HepG2 (cell line): ENCODE measurements at regions not wholly inside any gene's neighbourhood (a gene's known extent, or its start where the extent isn't known, plus 50 kb on each side); places are given as distances from the start of the nearest gene placed in this dataset.

Experiments used
- CREM ChIP-seq, 2 experiments: sonication (generic) in 1 of 2; formaldehyde crosslinking in 1 of 2; IDR thresholded peaks; 2 replicates each; pipeline versions ENCODE4 v1.4.0 to v1.6.1; 2016 to 2020; ENCODE audit warnings: antibody characterized with exemption in 1 of 2, mild to moderate bottlenecking in 1 of 2, missing genetic modification reagents in 1 of 2
- ELF1 ChIP-seq: sonication (generic); formaldehyde crosslinking; IDR thresholded peaks from 2 replicates; pipeline ENCODE4 v1.4.0; 2020; ENCODE audit warnings: missing genetic modification reagents
- GZF1 ChIP-seq: sonication (generic); formaldehyde crosslinking; IDR thresholded peaks from 2 replicates; pipeline ENCODE4 v1.5.1; 2020; ENCODE audit warnings: mild to moderate bottlenecking, missing genetic modification reagents
- HHEX ChIP-seq: IDR thresholded peaks from 2 replicates; pipeline ENCODE4 v1.6.1; 2016; ENCODE audit warnings: control low read depth
- HOXA7 ChIP-seq: sonication (generic); formaldehyde crosslinking; IDR thresholded peaks from 2 replicates; pipeline ENCODE4 v1.8.1; 2022; ENCODE audit warnings: mild to moderate bottlenecking, missing genetic modification reagents, moderate library complexity
- PHF21A ChIP-seq: sonication (generic); formaldehyde crosslinking; IDR thresholded peaks from 2 replicates; pipeline ENCODE4 v1.5.0; 2020; ENCODE audit warnings: mild to moderate bottlenecking, missing genetic modification reagents
- RAD21 ChIP-seq: fragments of 450-650 bp; formaldehyde crosslinking; IDR thresholded peaks from 2 replicates; pipeline ENCODE4 v1.5.0; 2020; ENCODE audit warnings: mild to moderate bottlenecking
- SKI ChIP-seq: fragments of 450-650 bp; IDR thresholded peaks from one replicate; pipeline ENCODE4 v1.6.1; 2018; ENCODE audit warnings: mild to moderate bottlenecking; ENCODE audit not compliant: partially characterized antibody
- SNAPC4 ChIP-seq: sonication (generic); formaldehyde crosslinking; IDR thresholded peaks from 2 replicates; pipeline ENCODE4 v1.4.0; 2020; ENCODE audit warnings: mild to moderate bottlenecking, missing genetic modification reagents
- SOX5 ChIP-seq: IDR thresholded peaks from 2 replicates; pipeline ENCODE4 v1.6.1; 2016; ENCODE audit warnings: borderline replicate concordance
- TCF12 ChIP-seq, 2 experiments: fragments of 450-650 bp in 1 of 2; sonication (generic) in 1 of 2; formaldehyde crosslinking in 1 of 2; IDR thresholded peaks; 2 replicates each; pipeline versions ENCODE4 v1.6.1 to v1.8.0; 2017 to 2022; ENCODE audit warnings: antibody characterized with exemption in 1 of 2, mild to moderate bottlenecking in 1 of 2, missing genetic modification reagents in 1 of 2, moderate library complexity in 1 of 2
- TMF1 ChIP-seq: sonication (generic); formaldehyde crosslinking; IDR thresholded peaks from 2 replicates; pipeline ENCODE4 v1.8.1; 2022; ENCODE audit warnings: low read depth, missing genetic modification reagents
- U2AF2 ChIP-seq: fragments of 200-400 bp; formaldehyde crosslinking; IDR thresholded peaks from 2 replicates; pipeline ENCODE4 v1.6.1; 2017; ENCODE audit warnings: low read depth, mild to moderate bottlenecking, low read length
- ZHX2 ChIP-seq, 2 experiments: sonication (generic) in 1 of 2; formaldehyde crosslinking in 1 of 2; IDR thresholded peaks; 2 replicates each; pipeline versions ENCODE4 v1.6.1 to v1.9.0; 2014 to 2022; ENCODE audit warnings: antibody characterized with exemption in 1 of 2, borderline replicate concordance in 1 of 2, inconsistent platforms in 1 of 2, low read depth in 1 of 2, missing genetic modification reagents in 1 of 2
- ZNF451 ChIP-seq: sonication (generic); formaldehyde crosslinking; IDR thresholded peaks from 2 replicates; pipeline ENCODE4 v1.5.0; 2020; ENCODE audit warnings: mild to moderate bottlenecking, missing genetic modification reagents
- ZNF484 ChIP-seq: sonication (generic); formaldehyde crosslinking; IDR thresholded peaks from 2 replicates; pipeline ENCODE4 v1.5.1; 2020; ENCODE audit warnings: mild to moderate bottlenecking, low read depth, missing genetic modification reagents, borderline replicate concordance
- ZNF619 ChIP-seq: sonication (generic); formaldehyde crosslinking; IDR thresholded peaks from 2 replicates; pipeline ENCODE4 v1.4.0; 2020; ENCODE audit warnings: mild to moderate bottlenecking, missing genetic modification reagents
- ZNF709 ChIP-seq: sonication (generic); formaldehyde crosslinking; IDR thresholded peaks from 2 replicates; pipeline ENCODE4 v1.5.0; 2020; ENCODE audit warnings: mild to moderate bottlenecking, missing genetic modification reagents
- ZNF850 ChIP-seq: sonication (generic); formaldehyde crosslinking; conservative IDR thresholded peaks from 2 replicates; pipeline ENCODE4 v1.9.0; 2021; ENCODE audit warnings: mild to moderate bottlenecking, missing genetic modification reagents

GRCh38 chr18:76771192-76771799 is 51.1 kb upstream of the ZNF236 start (continued):
- TF ChIP-seq TCF12 (IDR thresholded peaks at IDR 0.05) (no peak), TCF12 (CRISPR knock-in tag; IDR thresholded peaks at IDR 0.05) (no peak), TMF1 (CRISPR knock-in tag) (no peak), SNAPC4 (CRISPR knock-in tag) (no peak), RAD21 (no peak), CREM (IDR thresholded peaks at IDR 0.05) (0 out of 2 replicates have a peak, but pooled peaks have one; percentile 9), CREM (CRISPR knock-in tag; IDR thresholded peaks at IDR 0.05) (no peak), ZNF619 (CRISPR knock-in tag) (no peak), U2AF2 (no peak), ZNF709 (CRISPR knock-in tag) (no peak), SKI (no peak), ELF1 (CRISPR knock-in tag) (no peak), ZNF850 (no peak), PHF21A (CRISPR knock-in tag) (peak; percentile 47; the same call in 1 of the 2 replicates), HHEX (CRISPR knock-in tag) (no peak), ZNF451 (CRISPR knock-in tag) (no peak), ZNF484 (CRISPR knock-in tag) (no peak), GZF1 (CRISPR knock-in tag) (no peak), HOXA7 (CRISPR knock-in tag) (no peak), SOX5 (CRISPR knock-in tag) (peak; percentile 58; the same call in 1 of the 2 replicates), ZHX2 (IDR thresholded peaks at IDR 0.05; ENCODE audit: low read depth) (no peak), ZHX2 (CRISPR knock-in tag; IDR thresholded peaks at IDR 0.05; ENCODE audit: borderline replicate concordance) (no peak)
